ENCODE measurements at regions not wholly inside any gene's neighbourhood (a gene's known extent, or its start where the extent isn't known, plus 50 kb on each side); places are given as distances from the start of the nearest gene placed in this dataset.

- Histone ChIP-seq H3K4me2 (ENCODE audit: low read depth, low read length, poor library complexity, severe bottlenecking) (no peak overlapping the region), H3K4me3 (ENCODE audit: low read length, poor library complexity, severe bottlenecking) (no peak overlapping the region), H3K9me2 (replicated peaks; ENCODE audit: low read depth, low read length) (no peaks in the 10 kb centered on the region), H2AFZ (ENCODE audit: low read length) (no peak overlapping the region), H3K79me2 (ENCODE audit: insufficient read depth, low read length) (no peaks in the 10 kb centered on the region), H4K20me1 (ENCODE audit: insufficient read depth, low read length, poor library complexity, severe bottlenecking) (no peaks in the 10 kb centered on the region), H3K9me3 (ENCODE audit: insufficient read depth, low read depth, low read length) (no peaks in the 10 kb centered on the region), H3K4me1 (ENCODE audit: insufficient read depth, low read length, poor library complexity, severe bottlenecking) (no peaks in the 10 kb centered on the region), H3F3A (ENCODE audit: low read depth) (no peaks in the 10 kb centered on the region), H3K36me3 (ENCODE audit: insufficient read depth, low read length) (no peaks in the 10 kb centered on the region), H3K9ac (ENCODE audit: low read depth, low read length, poor library complexity, severe bottlenecking) (no peak overlapping the region), H3K27me3 (ENCODE audit: insufficient read depth, low read length, poor library complexity, severe bottlenecking) (no peaks in the 10 kb centered on the region)
- TF ChIP-seq CTCF (conservative IDR thresholded peaks at IDR 0.05; ENCODE audit: low read length) (no peak), EZH2phosphoT487 (IDR thresholded peaks at IDR 0.05; ENCODE audit: borderline replicate concordance) (no peak)
These were observed 124.4 kb downstream of the NAF1 start for GRCh38 chr4:163042306-163042705.

DNA sequence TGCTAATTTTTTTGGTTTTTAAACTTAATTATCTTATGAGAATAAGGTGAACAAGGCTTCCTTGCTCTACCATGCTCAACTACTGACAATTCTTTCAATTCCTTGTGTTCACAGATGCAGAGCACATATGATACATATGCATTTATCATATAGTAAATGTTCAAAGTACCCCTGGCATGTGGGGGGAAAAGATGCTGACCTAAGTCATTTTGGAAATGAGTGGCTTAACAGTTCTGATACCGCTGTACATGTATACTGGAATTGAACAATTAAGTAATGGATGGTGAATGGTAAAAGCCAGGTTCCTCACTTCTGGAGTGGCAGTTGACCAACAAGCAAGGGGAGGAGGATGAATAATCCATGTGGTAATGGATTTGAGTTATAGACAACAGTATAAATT is 149.6 kb downstream of the NAF1 start:
- Histone ChIP-seq H3K36me3 (ENCODE audit: insufficient read depth, low read length) (no peaks in the 10 kb centered on the region), H3F3A (ENCODE audit: low read depth) (no peaks in the 10 kb centered on the region), H3K27me3 (ENCODE audit: insufficient read depth, low read length, poor library complexity, severe bottlenecking) (no peaks in the 10 kb centered on the region), H3K9ac (ENCODE audit: low read depth, low read length, poor library complexity, severe bottlenecking) (no peak overlapping the region), H3K4me3 (ENCODE audit: low read length, poor library complexity, severe bottlenecking) (no peak overlapping the region), H3K79me2 (ENCODE audit: insufficient read depth, low read length) (no peaks in the 10 kb centered on the region), H4K20me1 (ENCODE audit: insufficient read depth, low read length, poor library complexity, severe bottlenecking) (no peaks in the 10 kb centered on the region), H3K9me3 (ENCODE audit: insufficient read depth, low read depth, low read length) (no peaks in the 10 kb centered on the region), H2AFZ (ENCODE audit: low read length) (no peak overlapping the region), H3K9me2 (replicated peaks; ENCODE audit: low read depth, low read length) (no peaks in the 10 kb centered on the region), H3K4me2 (ENCODE audit: low read depth, low read length, poor library complexity, severe bottlenecking) (no peak overlapping the region), H3K4me1 (ENCODE audit: insufficient read depth, low read length, poor library complexity, severe bottlenecking) (no peaks in the 10 kb centered on the region)
- no peak for TF ChIP-seq EZH2phosphoT487 (IDR thresholded peaks at IDR 0.05; ENCODE audit: borderline replicate concordance)
- no peak for TF ChIP-seq CTCF (conservative IDR thresholded peaks at IDR 0.05; ENCODE audit: low read length)

DNA sequence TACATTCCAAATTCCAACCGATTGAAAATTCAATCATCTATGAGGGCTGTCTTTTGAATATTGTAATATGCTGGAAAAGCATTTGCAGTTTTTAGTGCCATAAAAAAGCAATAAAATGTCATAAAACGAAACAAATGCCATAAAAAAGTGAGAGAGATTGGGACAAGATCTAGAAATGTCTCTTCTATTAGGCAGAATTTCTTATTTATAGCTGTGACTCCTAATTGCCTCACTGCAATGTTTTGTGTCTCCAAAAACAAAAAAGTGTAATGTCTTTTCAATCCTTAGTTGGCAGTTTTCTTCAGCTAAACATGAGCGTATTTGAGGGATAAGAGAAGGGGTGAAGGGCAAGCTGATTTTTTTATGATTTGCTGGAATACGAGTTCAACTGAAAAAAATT is 153.9 kb downstream of the NAF1 start:
- H3K36me3 ChIP-seq (ENCODE audit: insufficient read depth, low read length): no peaks in the 10 kb centered on the region
- TF ChIP-seq EZH2phosphoT487 (IDR thresholded peaks at IDR 0.05; ENCODE audit: borderline replicate concordance): no peak
- no peak for TF ChIP-seq CTCF (conservative IDR thresholded peaks at IDR 0.05; ENCODE audit: low read length)
- H3K4me2 ChIP-seq (ENCODE audit: low read depth, low read length, poor library complexity, severe bottlenecking): no peak overlapping the region

More for the DNA sequence above, 153.9 kb downstream of the NAF1 start:
- Histone ChIP-seq H3K79me2 (ENCODE audit: insufficient read depth, low read length) (no peaks in the 10 kb centered on the region), H3K9me2 (replicated peaks; ENCODE audit: low read depth, low read length) (no peaks in the 10 kb centered on the region), H3K4me1 (ENCODE audit: insufficient read depth, low read length, poor library complexity, severe bottlenecking) (no peaks in the 10 kb centered on the region), H3K4me3 (ENCODE audit: low read length, poor library complexity, severe bottlenecking) (no peak overlapping the region), H3K9ac (ENCODE audit: low read depth, low read length, poor library complexity, severe bottlenecking) (no peak overlapping the region), H3K9me3 (ENCODE audit: insufficient read depth, low read depth, low read length) (no peaks in the 10 kb centered on the region), H3F3A (ENCODE audit: low read depth) (no peaks in the 10 kb centered on the region), H4K20me1 (ENCODE audit: insufficient read depth, low read length, poor library complexity, severe bottlenecking) (no peaks in the 10 kb centered on the region), H3K27me3 (ENCODE audit: insufficient read depth, low read length, poor library complexity, severe bottlenecking) (no peaks in the 10 kb centered on the region), H2AFZ (ENCODE audit: low read length) (no peak overlapping the region)

All from Loucy (cell line).